HG03558 (cell line): ENCODE measurements at regions not wholly inside any gene's neighbourhood (a gene's known extent, or its start where the extent isn't known, plus 50 kb on each side); places are given as distances from the start of the nearest gene placed in this dataset.
"Not testable (repeated sequence)": the region's sequence is repeated elsewhere in the genome, so short reads cannot be mapped to it uniquely, and the experiment has no call there.

ENCODE experiments used
- ATAC-seq: cut with Tn5 transposase; IDR thresholded peaks from one replicate; pipeline ENCODE4 v1.9.1; 2021; ENCODE audit warnings: moderate number of reproducible peaks; ENCODE audit not compliant: unreplicated experiment; ENCODE audit errors: extremely low read depth

DNA sequence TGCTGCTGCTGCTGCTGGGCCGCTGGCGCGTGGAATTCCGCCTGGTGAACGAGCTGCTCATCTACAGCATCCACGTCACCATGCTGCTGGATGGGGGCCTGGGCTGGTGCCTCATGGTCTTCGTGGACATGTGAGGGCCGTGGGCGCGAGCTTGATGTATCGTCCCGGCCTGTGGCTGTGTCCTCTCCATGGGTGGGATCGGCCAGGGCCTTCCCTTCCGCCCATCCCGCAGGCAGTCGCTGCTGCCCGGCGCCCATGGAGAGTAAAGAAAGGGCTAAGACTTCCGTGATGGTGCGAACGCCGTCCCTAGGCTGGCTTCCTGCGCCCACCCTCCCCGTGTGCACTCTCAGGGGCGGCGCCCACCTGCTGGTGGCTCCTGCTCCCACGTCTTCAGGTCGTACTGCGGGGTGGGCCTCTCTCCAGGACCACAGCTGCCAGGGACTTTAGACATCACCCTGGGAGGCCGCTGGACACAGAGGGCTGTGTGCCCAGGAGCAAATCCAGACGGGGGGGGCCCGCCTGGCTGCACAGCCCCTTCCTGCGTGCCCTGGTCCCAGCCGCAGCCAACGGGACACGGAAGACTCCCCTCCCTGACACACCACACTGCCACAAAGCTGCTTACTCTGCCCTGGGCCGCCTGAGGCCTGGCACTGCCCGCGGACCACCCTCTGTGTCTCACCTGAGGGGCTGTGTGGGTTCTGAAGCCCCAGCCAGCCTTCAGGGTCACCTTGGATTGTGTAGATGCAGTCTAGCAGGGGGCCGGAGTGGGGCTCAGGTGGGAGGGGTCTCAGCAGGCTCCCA lies 167.5 kb downstream of the SEPTIN7 start:
- no peak for ATAC-seq

DNA sequence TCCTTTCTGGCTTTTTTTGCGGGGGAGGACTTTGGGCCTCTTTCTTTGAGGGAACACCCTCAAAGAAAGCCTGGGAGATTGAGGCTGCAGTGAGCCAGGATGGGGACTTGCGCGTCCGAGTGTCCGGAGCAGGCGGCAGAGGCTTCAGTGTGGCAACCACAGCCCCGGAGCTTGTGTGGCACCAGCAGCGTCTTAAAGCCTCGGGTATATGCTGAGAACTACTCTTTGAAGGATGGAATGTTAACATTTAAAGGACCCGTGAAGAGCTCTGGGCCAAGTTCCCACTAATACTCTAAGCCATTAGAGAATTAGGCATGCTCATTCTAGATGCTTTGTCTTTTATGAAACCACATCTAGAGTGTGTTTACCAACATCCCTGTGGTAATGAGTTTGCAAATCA lies 168.2 kb downstream of the SEPTIN7 start:
- ATAC-seq: no peak

DNA sequence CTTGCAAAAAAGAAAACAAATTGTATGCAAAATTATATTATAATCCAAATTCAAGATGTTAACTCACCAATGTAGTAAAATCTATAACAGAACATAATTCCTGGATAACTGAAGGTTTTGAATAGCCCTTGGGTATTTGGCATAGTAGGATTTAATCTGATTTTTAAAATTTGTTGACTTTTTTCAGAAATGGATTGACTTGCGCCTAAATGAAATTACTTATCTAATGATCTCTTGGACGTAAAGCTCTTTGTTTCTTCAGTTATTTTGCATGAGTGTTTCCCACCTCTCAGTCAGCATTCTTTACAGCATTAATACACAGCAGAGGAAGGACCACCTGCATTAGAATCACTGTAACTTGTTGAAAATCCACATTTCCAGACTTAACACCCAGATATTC lies 169.6 kb downstream of the SEPTIN7 start:
- ATAC-seq: no peak

DNA sequence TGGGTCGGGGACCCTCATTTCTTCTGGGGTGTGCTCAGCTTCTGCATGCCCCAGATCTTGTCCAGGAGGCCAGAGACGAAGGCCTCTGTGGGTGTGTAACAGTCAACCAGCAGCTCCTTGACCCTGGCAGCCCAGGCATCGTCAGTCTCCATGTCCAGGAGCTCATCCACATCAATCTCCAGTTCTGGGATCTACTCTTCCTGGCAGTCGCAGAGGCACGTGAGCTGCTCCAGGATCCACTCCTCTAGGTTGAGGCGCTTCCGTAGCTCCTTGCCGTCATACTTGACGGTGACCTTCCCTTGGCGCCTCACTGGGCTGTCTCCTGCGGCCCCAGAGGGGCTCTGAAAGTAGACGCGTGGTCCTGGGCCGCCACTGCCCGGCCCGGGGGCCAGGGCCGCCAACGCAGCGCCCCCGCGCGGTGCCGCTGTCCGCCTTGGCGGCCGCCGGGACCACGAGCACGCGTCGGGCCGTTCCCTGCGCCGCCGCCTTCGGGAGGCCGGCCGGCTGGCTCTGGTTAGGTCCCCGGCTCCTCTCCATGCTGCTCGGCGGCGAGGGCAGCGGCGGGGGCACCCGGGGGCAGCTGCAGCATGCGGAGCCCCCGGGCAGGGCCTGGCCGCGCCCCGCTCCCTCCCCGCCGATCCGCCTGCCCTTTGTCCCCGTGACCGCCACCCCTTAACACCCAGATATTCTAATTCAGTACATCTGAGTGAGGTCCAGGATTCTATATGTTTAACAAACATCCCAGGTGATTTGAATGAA lies 170.5 kb downstream of the SEPTIN7 start:
- no peak for ATAC-seq

DNA sequence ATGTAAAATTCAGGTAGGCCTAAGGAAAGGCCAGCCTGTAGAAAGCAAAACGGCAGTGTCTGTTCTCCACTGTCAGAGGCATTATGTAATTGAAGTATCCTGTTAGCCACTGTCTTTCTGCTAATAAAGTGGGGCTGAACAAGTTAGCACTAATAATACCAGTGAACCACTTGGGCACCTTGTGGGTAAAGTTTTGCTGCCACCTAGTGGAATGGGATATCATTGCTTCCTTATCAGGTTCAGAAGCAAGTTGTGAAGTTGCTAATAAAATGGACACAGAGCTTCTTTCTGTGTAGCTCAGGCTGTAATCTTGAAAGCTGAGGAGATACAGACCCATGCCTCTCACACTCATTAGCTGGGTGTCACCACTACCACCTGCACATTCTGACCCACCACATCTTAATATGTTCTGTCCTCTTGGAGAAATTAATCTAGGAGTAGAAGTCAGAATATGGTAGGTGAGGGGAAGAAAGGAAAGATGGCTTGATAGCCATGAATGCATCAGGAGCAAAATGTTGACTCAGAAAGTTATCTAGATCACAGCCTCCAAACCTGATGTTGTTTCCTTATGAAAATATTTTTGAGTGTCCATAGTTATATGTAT lies 175.1 kb downstream of the SEPTIN7 start:
- peak; percentile 61 for ATAC-seq

GRCh38 chr7:35978816-35979640 lies 174.0 kb upstream of the EEPD1 start:
- ATAC-seq: not testable (repeated sequence)

GRCh38 chr7:35982600-35982999 lies 170.5 kb upstream of the EEPD1 start:
- no peak for ATAC-seq

DNA sequence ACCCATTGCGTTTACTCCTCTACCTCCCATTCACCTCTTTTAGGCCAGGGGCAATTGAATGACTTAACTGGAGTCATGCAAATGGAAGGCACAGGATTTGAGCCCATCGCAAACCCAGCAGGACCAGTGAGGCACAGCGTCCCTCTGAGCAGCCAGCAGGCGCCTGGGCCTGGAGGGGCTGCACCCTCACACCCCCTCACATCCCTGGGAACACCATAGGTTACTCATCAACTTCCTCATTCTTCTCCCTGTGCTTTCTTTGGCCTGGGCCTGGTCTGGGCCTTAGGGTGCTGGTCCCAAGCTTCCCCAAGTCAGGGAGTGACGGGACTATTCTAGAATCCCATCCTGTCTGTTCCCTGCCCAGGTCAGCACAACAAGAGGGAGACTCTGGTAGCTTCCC lies 169.4 kb upstream of the EEPD1 start:
- no peak for ATAC-seq

- ATAC-seq: no peak
Observed at GRCh38 chr7:35985126-35985754, 167.8 kb upstream of the EEPD1 start.

DNA sequence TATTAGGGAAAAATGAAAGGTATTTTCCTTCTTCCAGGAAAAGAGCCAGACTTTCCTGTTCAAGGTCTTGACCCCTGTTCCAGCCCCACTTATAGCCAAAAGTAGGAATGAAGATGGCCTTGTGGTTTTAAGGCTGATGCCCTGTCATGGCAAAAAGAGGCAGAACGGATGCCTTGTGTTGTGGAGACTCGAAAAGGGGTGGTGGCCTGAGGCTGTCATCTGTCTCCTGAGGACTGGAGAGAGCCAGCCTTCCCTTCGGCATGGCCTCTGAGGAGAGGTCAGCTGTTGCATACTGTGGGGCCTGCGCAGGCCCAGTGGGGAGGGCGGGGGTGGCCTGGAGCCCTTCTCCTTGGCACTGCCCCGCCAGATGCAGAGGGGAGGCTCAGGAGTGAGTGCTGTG lies 166.0 kb upstream of the EEPD1 start:
- ATAC-seq: no peak

- no peak for ATAC-seq
Observed at GRCh38 chr7:35988105-35988504, 164.9 kb upstream of the EEPD1 start.

DNA sequence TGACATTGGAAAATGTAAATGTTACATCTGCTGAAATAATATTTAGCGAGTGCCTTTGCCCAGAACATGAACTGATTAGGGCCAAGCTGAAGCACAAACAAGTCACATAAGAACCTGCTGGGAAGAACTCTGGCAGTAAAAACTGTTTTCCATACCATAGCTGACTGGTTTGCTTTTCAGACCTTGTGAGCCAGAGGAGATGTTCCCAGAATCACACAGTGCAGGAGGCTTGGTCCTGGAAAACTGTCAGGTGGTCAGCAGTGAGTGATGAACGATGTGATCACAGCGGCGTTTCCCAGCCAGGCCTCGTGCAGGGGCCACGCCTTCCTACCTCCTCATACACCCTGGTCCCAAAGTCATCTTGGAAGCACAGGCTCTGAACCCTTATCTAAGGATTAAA lies 164.2 kb upstream of the EEPD1 start:
- ATAC-seq: no peak

DNA sequence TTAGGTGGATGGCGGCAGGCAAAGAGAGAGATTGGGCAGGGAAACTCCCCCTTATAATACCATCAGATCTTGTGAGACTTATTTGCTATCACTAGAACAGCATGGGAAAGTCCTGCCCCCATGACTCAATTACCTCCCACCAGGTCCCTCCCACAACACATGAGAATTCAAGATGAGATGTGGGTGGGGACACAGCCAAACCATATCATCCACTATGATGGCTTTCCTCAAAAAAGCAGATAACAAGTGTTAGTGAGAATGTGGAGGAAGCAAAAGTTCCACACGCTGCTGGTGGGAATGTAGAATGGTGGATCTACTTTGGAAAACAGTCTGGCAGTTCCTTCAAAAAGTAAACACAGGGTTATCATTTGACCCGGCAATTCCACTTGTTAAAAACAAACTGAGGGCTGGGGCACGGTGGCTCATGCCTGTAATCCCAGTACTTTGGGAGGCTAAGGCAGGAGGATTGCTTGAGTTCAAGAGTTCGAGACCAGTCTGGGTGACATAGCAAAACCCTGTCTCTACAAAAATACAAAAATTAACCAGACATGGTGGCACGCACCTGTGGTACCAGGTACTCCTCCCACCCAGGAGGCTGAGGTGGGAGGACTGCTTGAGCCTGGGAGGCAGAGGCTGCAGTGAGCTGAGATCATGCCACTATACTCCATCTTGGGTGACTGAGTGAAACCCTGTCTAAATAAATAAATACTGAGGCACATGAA lies 161.4 kb upstream of the EEPD1 start:
- ATAC-seq: no peak

DNA sequence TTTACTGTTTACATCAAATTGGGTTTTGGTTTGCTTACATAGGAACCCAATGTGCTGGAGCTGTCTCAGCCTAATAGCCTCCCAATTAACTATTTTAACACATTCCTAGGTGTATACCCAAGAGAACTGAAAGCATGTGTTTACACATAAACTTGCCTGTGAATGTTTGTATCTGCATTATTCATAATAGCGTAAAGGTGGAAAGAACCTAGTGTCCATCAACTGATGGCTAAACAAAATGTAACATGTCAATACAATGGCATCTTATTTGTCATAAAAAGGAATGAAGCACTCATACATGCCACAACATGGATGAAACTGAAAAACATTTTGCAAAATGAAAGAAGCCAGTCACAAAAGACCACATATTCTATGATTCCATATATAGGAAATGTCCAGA lies 160.6 kb upstream of the EEPD1 start:
- no peak for ATAC-seq

DNA sequence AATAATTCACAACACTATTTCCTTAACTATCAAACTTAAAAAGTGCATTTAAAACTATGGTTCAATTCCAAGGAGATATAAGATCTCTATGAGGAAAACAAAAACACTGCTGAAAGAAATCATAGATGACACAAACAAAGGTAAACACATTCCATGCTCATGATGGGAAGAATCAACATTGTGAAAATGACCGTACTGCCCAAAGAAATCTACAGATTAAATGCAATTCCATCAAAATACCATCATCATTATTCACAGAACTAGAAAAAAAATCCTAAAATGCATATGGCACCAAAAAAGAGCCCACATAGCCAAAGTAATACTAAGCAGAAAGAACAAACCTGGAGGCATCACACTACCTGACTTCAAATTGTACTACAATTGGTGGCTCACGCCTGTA lies 159.9 kb upstream of the EEPD1 start:
- no peak for ATAC-seq

DNA sequence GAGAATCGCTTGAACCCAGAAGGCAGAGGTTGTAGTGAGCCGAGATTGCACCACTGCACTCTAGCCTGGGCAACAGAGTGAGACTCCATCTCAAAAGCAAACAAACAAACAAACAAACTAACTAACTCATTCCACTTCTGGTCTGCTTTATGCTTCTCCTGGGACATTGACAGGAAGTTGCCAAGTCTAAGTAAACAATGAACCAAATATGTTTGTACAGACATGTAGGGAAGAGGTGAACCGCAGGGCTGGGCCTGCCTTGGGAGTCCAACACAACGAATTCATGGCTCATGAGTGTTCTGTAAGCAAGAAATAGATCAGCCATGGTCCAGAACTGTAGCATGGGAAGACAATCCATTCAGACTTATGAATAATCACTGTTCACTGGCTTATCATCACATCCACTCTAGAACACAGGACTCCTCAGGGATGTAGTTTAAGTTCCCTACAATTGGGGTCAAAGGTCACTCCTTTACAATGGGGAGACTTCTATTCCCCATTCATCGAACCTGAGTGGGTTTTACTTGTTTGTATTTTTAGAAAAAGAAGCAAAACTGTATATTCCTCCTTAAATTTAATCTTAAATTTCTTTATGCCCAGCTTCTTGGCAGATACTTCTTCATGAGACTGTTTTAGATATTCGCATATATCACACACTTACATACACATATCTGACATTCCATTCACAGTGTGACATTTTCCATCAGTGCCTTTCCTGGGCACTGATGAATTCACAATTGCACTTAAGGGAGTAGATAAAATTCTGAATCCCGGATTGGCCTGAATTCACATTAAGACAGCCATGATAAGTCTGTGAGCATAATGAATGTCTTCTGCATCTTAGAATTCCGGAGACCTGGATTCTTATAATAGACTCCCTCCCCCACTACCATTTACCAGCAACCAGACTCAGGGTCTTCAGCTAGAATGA lies 159.1 kb upstream of the EEPD1 start:
- no peak for ATAC-seq

- ATAC-seq: no peak
Observed at GRCh38 chr7:35995334-35995733, 157.7 kb upstream of the EEPD1 start.

DNA sequence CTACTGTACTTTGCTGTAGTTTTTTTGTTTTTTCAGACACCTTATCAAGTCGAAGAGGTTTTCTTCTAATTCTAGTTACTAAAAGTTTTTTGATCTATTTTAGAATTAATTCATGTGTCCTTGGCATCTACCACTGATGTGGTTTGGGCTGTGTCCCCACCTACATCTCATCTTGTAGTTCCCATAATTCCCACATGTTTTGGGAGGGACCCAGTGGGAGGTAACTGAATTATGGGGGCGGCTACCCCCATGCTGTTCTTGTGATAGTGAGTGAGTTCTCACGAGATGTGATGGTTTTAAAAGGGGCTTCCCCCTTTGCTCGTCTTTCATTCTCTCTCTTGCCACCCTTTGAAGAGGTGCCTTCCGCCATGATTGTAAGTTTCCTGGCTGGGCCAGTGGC lies 154.6 kb upstream of the EEPD1 start:
- no peak for ATAC-seq
